ENCODE measurements at regions not wholly inside any gene's neighbourhood (a gene's known extent, or its start where the extent isn't known, plus 50 kb on each side); places are given as distances from the start of the nearest gene placed in this dataset.

DNA sequence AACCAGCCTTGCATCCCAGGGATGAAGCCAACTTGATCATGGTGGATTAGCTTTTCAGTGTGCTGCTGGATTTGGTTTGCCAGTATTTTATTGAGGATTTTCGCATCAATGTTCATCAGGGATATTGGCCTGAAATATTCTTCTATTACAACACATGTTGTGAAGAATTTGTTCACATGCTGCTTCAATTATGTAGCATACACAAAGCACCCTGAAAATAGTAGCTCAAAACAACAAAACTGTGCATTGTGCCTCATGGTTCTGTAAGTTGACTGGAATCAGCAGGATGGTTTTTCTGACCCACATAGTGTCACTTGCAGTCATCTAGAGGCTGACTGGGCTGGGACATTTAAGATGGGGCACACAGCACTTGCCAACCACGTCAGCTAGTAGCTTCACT, 193.9 kb downstream of the SYK start:
- TF ChIP-seq CTCF (IDR thresholded peaks at IDR 0.05; ENCODE audit: borderline replicate concordance, extremely low read depth, low read length, poor library complexity, severe bottlenecking): no peak
- TF ChIP-seq EZH2 (IDR thresholded peaks at IDR 0.05; ENCODE audit: borderline replicate concordance, low read depth, low read length, severe bottlenecking): no peak

Measured in DND-41 (cell line).